HepG2 (cell line): ENCODE measurements at regions not wholly inside any gene's neighbourhood (a gene's known extent, or its start where the extent isn't known, plus 50 kb on each side); places are given as distances from the start of the nearest gene placed in this dataset.

Source experiments
- ATAC-seq: fragments of 200-7000 bp; cut with Tn5 transposase; 3 replicates; pipeline ENCODE4 v1.9.1; 2020; ENCODE audit warnings: mild to moderate bottlenecking, moderate library complexity
- BruUV-seq: library from RNA; stranded (reverse); fragments of 400-500 nt; replicated peaks from 2 replicates; lab custom pipeline; 2021; lab: Mats Ljungman, UMichigan
- CTCF ChIA-PET: fragments of 300-600 bp; formaldehyde crosslinking; extraction: SDS; loops from one replicate; lab custom pipeline; 2021; ENCODE audit warnings: low total read pairs, inconsistent platforms, low intra/inter-chr PET ratio; lab: Yijun Ruan, JAX
- POLR2A ChIA-PET: fragments of 350-600 bp; sonication (Branson Sonifier 250); formaldehyde crosslinking; loops from one replicate; lab custom pipeline; 2020; ENCODE audit warnings: antibody characterized with exemption, inconsistent platforms; lab: Yijun Ruan, JAX
- DNase-seq: peaks from one replicate; pipeline ENCODE4 v3.0.0-alpha.2; 2015; ENCODE audit warnings: low spot score
- FAIRE-seq: peaks from 3 replicates; lab custom pipeline; 2011; peaks lifted over from hg19 to GRCh38; lab: Jason Lieb, UNC
- H2AFZ ChIP-seq: one replicate; pipeline ENCODE4 v1.6.1; 2011; ENCODE audit warnings: low read length, inconsistent platforms
- H3K27ac ChIP-seq: fragments of 300-600 bp; 3 replicates; pipeline ENCODE4 v1.8.0; 2011; ENCODE audit warnings: mixed run types, mild to moderate bottlenecking, mixed read lengths, low read length, inconsistent platforms; ENCODE audit not compliant: insufficient read depth; ENCODE audit errors: extremely low read length
- H3K27me3 ChIP-seq, 2 experiments: fragments of 200-600 bp in 1 of 2; 2 replicates in 1 of 2; 3 replicates in 1 of 2; pipeline versions ENCODE4 v1.6.0 to v1.8.0; 2011; ENCODE audit warnings: low read length in 2 of 2, mild to moderate bottlenecking in 2 of 2, moderate library complexity in 2 of 2, inconsistent platforms in 1 of 2; ENCODE audit not compliant: insufficient read depth in 2 of 2, control insufficient read depth in 1 of 2
- H3K36me3 ChIP-seq, 2 experiments: fragments of 200-600 bp in 1 of 2; replicated peaks in 1 of 2; 2 replicates in 1 of 2; 3 replicates in 1 of 2; pipeline versions ENCODE4 v1.5.1 to v1.8.0; 2011; ENCODE audit warnings: low read length in 2 of 2, inconsistent platforms in 1 of 2; ENCODE audit not compliant: insufficient read depth in 2 of 2, control insufficient read depth in 1 of 2
- H3K4me1 ChIP-seq: 2 replicates; pipeline ENCODE4 v1.5.1; 2012; ENCODE audit warnings: low read length, inconsistent platforms; ENCODE audit not compliant: insufficient read depth
- H3K4me2 ChIP-seq: 2 replicates; pipeline ENCODE4 v1.6.0; 2011; ENCODE audit warnings: low read depth, low read length, inconsistent platforms
- H3K4me3 ChIP-seq, 3 experiments: fragments of 200-600 bp in 1 of 3; sonication (generic), shearing (Covaris generic) in 1 of 3; replicated peaks in 1 of 3; 2 replicates each; pipeline ENCODE4 v1.5.1; 2011 to 2016; ENCODE audit warnings: low read length in 3 of 3, inconsistent platforms in 2 of 3, low read depth in 2 of 3, mild to moderate bottlenecking in 2 of 3, control low read depth in 1 of 3, mixed read lengths in 1 of 3; ENCODE audit not compliant: insufficient read depth in 1 of 3
- H3K79me2 ChIP-seq: one replicate; pipeline ENCODE4 v1.6.1; 2011; ENCODE audit warnings: low read length, inconsistent platforms; ENCODE audit not compliant: insufficient read depth
- H3K9ac ChIP-seq: 2 replicates; pipeline ENCODE4 v1.6.0; 2011; ENCODE audit warnings: mild to moderate bottlenecking, low read depth, low read length, inconsistent platforms; ENCODE audit not compliant: insufficient read depth
- H3K9me3 ChIP-seq: 2 replicates; pipeline ENCODE4 v1.5.1; 2012; ENCODE audit warnings: mild to moderate bottlenecking, low read length
- H4K20me1 ChIP-seq: 2 replicates; pipeline ENCODE4 v1.6.0; 2011; ENCODE audit warnings: inconsistent platforms, mild to moderate bottlenecking, low read length, moderate library complexity; ENCODE audit not compliant: insufficient read depth
- BCL6 ChIP-seq: IDR thresholded peaks from 2 replicates; pipeline ENCODE4 v1.6.1; 2016; ENCODE audit warnings: missing genetic modification reagents, missing compliant biosample characterization
- HMG20A ChIP-seq: IDR thresholded peaks from 2 replicates; pipeline ENCODE4 v1.6.1; 2016; ENCODE audit warnings: borderline replicate concordance
- MTF2 ChIP-seq: sonication (generic); formaldehyde crosslinking; IDR thresholded peaks from 2 replicates; pipeline ENCODE4 v1.5.0; 2020; ENCODE audit warnings: missing genetic modification reagents, borderline replicate concordance
- PRPF4 ChIP-seq: fragments of 200-400 bp; formaldehyde crosslinking; IDR thresholded peaks from 2 replicates; pipeline ENCODE4 v1.6.1; 2016; ENCODE audit warnings: low read length, low read depth; ENCODE audit not compliant: poor library complexity, severe bottlenecking
- RELA ChIP-seq: sonication (generic); formaldehyde crosslinking; IDR thresholded peaks from 2 replicates; pipeline ENCODE4 v1.4.0; 2020; ENCODE audit warnings: missing genetic modification reagents
- RORA ChIP-seq: sonication (generic); formaldehyde crosslinking; IDR thresholded peaks from 2 replicates; pipeline ENCODE4 v1.5.0; 2020; ENCODE audit warnings: mild to moderate bottlenecking, missing genetic modification reagents, moderate library complexity
- SOX13 ChIP-seq, 3 experiments: fragments of 450-650 bp in 1 of 3; sonication (generic) in 1 of 3; formaldehyde crosslinking in 1 of 3; IDR thresholded peaks in 2 of 3; conservative IDR thresholded peaks in 1 of 3; 2 replicates each; pipeline versions ENCODE4 v1.5.0 to v1.6.1; 2016 to 2020; ENCODE audit warnings: antibody characterized with exemption in 1 of 3, mild to moderate bottlenecking in 1 of 3, missing compliant biosample characterization in 1 of 3, missing genetic modification reagents in 1 of 3, moderate library complexity in 1 of 3
- SOX5 ChIP-seq: IDR thresholded peaks from 2 replicates; pipeline ENCODE4 v1.6.1; 2016; ENCODE audit warnings: borderline replicate concordance
- SPEN ChIP-seq: sonication (generic); formaldehyde crosslinking; IDR thresholded peaks from 2 replicates; pipeline ENCODE4 v1.5.1; 2020; ENCODE audit warnings: low read depth, mild to moderate bottlenecking, missing genetic modification reagents
- TEAD3 ChIP-seq: optimal IDR thresholded peaks from 2 replicates; pipeline ENCODE3; 2016; ENCODE audit warnings: borderline replicate concordance
- ZNF83 ChIP-seq: sonication (generic); formaldehyde crosslinking; IDR thresholded peaks from 2 replicates; pipeline ENCODE4 v1.4.0; 2020; ENCODE audit warnings: missing genetic modification reagents, mild to moderate bottlenecking, borderline replicate concordance
- ZSCAN29 ChIP-seq: sonication (generic); formaldehyde crosslinking; conservative IDR thresholded peaks from 2 replicates; pipeline ENCODE4 v1.4.0; 2020; ENCODE audit warnings: mild to moderate bottlenecking, missing genetic modification reagents
- WGBS: methylation state at CpG from one replicate; pipeline ENCODE4 v1.1.6; 2017; ENCODE audit warnings: low lambda C conversion rate; 5-methylcytosine and 5-hydroxymethylcytosine counted together
- in situ Hi-C: cut with HindIII; loops from 2 replicates; pipeline ENCODE4 v1.10.0; 2017; ENCODE audit warnings: low pct_unique_long_range_greater_than_20kb; ENCODE audit not compliant: extremely low pct_ligation_motif_present
- intact Hi-C: fragments of 100-400 bp; cut with micrococcal nuclease; formaldehyde crosslinking; loops from one replicate; pipeline ENCODE4 v1.10.0; 2022; ENCODE audit not compliant: unreplicated experiment
- TF ChIP-seq, protein P1 (sequence below): sonication (generic); formaldehyde crosslinking; IDR thresholded peaks from 2 replicates; pipeline ENCODE4 v1.5.0; 2020; ENCODE audit warnings: missing genetic modification reagents
- TF ChIP-seq, protein P2 (sequence below): IDR thresholded peaks from 2 replicates; pipeline ENCODE4 v1.6.1; 2016; ENCODE audit warnings: low read depth

DNA sequence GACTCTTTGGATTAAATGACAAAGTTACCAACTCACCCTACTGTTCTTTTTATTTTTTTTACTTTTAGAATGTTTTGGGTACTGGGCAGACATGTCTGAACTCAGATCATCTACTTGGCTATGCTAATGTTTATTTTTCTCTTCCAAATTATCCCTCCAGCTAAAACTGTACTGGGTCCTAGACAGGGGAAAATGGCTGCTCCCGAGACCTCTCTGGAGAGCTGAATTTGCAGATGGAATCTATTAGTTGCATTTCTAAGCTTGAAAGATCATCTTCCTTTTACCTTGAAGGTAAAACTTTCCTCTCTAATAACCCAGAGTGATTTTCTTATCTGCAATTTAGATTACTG is 197.5 kb upstream of the SEMA6A start:
- TF ChIP-seq MTF2 (no peak), ZSCAN29 (no peak), PRPF4 (no peak), RELA (no peak)
- TF ChIP-seq, protein P1, sequence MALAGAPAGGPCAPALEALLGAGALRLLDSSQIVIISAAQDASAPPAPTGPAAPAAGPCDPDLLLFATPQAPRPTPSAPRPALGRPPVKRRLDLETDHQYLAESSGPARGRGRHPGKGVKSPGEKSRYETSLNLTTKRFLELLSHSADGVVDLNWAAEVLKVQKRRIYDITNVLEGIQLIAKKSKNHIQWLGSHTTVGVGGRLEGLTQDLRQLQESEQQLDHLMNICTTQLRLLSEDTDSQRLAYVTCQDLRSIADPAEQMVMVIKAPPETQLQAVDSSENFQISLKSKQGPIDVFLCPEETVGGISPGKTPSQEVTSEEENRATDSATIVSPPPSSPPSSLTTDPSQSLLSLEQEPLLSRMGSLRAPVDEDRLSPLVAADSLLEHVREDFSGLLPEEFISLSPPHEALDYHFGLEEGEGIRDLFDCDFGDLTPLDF (CRISPR knock-in tag), result no peak
- TF ChIP-seq, all 625 proteins: peak for 0
- ATAC-seq (no peak), DNase-seq (no peak), FAIRE-seq (no peak)
- 90% methylated on average over 1 of the region's 1 CpG for WGBS
- in situ Hi-C loops (no loop called here), intact Hi-C loops (loop anchor here (10.0 kb wide), 1 partner anchor 173 kb away; no protein-coding TSS in a partner anchor)
- Histone ChIP-seq H3K79me2 (no peaks in the 10 kb centered on the region), H3K27me3 (peaks cover 0 to 3% of the 10 kb centered on the region in 2 experiments; a peak in 1 of 5 replicates), H3K36me3 (no peaks in the 10 kb centered on the region), H3K4me3 (no peak overlapping the region), H4K20me1 (no peaks in the 10 kb centered on the region), H3K4me2 (no peak overlapping the region), H3K4me1 (peaks cover 58% of the 10 kb centered on the region), H3K27ac (no peak overlapping the region), H3K9me3 (no peaks in the 10 kb centered on the region), H2AFZ (no peak overlapping the region), H3K9ac (no peak overlapping the region)
- BruUV-seq, result no TSS peak
- ChIA-PET CTCF (no interaction called here), POLR2A (no interaction called here)

DNA sequence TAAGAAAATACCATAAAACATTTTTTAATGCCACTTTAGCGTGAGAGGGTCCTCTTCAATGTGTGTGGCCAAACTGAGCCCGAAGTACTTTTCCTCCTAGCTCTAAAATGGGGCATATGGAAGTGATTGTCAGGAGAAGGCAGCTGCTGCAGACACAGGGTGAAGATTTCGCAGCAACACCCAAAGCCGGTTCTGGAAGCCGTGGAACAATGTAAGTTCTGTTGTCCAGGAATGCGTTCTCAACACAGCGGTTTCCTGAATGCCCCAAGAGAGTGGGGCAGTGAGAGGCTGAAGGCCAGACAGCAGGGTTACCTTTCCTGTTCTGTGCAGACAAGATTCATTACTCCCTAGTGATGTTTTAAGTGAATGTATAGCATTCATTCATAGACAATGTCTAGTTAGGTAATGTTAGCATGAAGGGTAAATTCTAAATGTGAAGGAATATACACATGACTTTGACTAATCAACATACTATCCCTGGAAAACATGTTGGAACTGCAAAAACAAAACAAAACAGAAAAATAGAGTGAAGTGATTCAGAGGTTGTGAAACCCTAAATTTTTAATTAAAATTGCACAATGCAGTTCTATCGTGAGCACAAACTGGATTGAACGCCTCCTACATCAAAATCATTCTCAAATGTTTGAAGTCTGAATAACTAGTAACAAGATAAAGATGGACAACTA is 197.0 kb upstream of the SEMA6A start:
- ATAC-seq, result peak; percentile 78
- BruUV-seq, result no TSS peak
- POLR2A ChIA-PET, result no interaction called here
- Histone ChIP-seq H3K9me3 (no peaks in the 10 kb centered on the region), H4K20me1 (no peaks in the 10 kb centered on the region), H3K4me3 (no peak overlapping the region), H2AFZ (no peak overlapping the region), H3K9ac (no peak overlapping the region), H3K79me2 (no peaks in the 10 kb centered on the region), H3K27ac (no peak overlapping the region), H3K4me1 (peaks cover 63% of the 10 kb centered on the region), H3K4me2 (0 out of 2 replicates have a peak overlapping the region, but pooled peaks have one; percentile 26), H3K27me3 (peaks cover 0 to 3% of the 10 kb centered on the region in 2 experiments; a peak in 1 of 5 replicates), H3K36me3 (no peaks in the 10 kb centered on the region)
- peak; percentile 76 for DNase-seq
- CTCF ChIA-PET, result no interaction called here
- intact Hi-C loops, result loop anchor here (10.0 kb wide), 1 partner anchor 173 kb away; no protein-coding TSS in a partner anchor
- no peak for FAIRE-seq
- in situ Hi-C loops, result no loop called here
- whole genome bisulfite sequencing, result 36% methylated on average over 9 of the region's 9 CpGs
- TF ChIP-seq ZNF83 (CRISPR knock-in tag), result no peak
- peak; percentile 19; the same call in 1 of the 2 replicates for TF ChIP-seq HMG20A (CRISPR knock-in tag)
- peak; percentile 52; the same call in 1 of the 2 replicates for TF ChIP-seq BCL6 (CRISPR knock-in tag)
- TF ChIP-seq, protein P2, sequence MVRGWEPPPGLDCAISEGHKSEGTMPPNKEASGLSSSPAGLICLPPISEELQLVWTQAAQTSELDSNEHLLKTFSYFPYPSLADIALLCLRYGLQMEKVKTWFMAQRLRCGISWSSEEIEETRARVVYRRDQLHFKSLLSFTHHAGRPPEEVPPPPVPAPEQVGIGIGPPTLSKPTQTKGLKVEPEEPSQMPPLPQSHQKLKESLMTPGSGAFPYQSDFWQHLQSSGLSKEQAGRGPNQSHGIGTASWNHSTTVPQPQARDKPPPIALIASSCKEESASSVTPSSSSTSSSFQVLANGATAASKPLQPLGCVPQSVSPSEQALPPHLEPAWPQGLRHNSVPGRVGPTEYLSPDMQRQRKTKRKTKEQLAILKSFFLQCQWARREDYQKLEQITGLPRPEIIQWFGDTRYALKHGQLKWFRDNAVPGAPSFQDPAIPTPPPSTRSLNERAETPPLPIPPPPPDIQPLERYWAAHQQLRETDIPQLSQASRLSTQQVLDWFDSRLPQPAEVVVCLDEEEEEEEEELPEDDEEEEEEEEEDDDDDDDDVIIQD (CRISPR knock-in tag), result peak; percentile 49; the same call in 1 of the 2 replicates
- TF ChIP-seq TEAD3 (CRISPR knock-in tag), result peak; percentile 44
- peak; percentile 39; the same call in 1 of the 2 replicates for TF ChIP-seq SOX5 (CRISPR knock-in tag)
- TF ChIP-seq SPEN (CRISPR knock-in tag), result no peak
- no peak for TF ChIP-seq RORA (CRISPR knock-in tag)
- TF ChIP-seq SOX13 (IDR thresholded peaks at IDR 0.05), result no peak
- peak in 1 of 2 experiments; percentile 44; a peak in 1 of 4 replicates for TF ChIP-seq SOX13 (CRISPR knock-in tag; conservative IDR thresholded peaks at IDR 0.05 in 1 of 2, IDR thresholded peaks at IDR 0.05 in 1 of 2)
